ENCODE measurements at regions not wholly inside any gene's neighbourhood (a gene's known extent, or its start where the extent isn't known, plus 50 kb on each side); places are given as distances from the start of the nearest gene placed in this dataset.

DNA sequence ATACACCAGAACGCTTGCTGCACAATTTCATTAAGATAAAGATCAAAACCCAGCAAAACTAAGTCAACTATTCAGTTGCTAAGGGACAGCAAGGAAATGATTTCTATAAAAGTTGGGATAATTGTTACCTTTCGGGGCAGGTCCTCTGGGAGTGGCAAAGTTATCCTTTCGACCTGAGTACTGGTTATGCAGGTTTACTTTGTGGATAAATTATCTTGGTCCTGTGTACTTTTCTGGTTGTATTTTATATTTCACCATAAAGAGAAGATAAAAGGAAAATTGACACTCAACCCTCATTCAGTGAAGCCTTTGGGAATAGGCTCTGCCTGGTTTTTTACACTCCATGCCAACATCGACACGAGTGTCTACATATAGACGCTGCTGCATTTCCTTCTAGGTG is 146.5 kb downstream of the SYK start:
- no peak for DNase-seq

DNA sequence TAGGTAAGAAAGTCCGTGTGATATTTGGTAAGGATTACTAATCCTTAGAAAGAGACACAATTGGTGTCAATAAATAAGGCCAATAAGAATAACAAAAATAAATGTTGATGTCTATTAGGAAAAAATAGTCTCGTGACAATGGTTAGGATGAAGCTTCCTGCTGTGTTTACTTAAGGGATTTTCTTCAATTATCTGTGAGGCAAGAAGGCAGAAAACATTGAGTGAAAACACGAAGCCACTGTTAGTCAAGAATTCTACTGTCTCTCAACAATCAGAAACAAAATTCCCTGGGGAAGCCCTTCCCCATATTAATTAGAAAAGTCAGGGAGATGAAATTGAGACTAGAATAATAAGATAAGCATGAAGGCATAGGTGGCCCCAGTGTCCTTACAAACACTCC is 149.0 kb downstream of the SYK start:
- no peak for DNase-seq

GRCh38 chr9:90953200-90953599 is 151.6 kb downstream of the SYK start:
- no peak for DNase-seq

GRCh38 chr9:90953805-90954204 is 152.2 kb downstream of the SYK start:
- no peak for DNase-seq

GRCh38 chr9:90956026-90956810 is 154.6 kb downstream of the SYK start:
- no peak for DNase-seq

DNA sequence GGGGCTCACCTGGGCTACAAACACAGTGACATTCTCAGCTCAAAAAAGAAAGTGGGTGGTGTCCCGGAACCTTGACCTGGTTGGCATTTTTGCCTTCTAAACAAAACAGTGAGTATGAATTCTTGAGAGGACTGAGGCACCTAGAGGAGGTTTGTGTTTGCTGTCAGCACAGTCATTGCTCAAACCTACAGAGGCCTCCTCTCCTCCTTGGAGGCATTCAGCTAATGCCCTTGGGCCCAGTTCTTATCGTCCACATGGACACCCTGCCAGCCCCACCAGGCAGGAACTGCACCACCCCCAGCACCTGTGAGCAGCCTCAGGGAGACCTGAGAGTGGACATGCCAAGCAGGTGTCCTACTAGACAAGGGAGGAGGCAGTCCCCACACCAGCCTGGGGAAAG is 156.7 kb downstream of the SYK start:
- no peak for DNase-seq

GRCh38 chr9:90960941-90961340 is 159.3 kb downstream of the SYK start:
- no peak for DNase-seq

DNA sequence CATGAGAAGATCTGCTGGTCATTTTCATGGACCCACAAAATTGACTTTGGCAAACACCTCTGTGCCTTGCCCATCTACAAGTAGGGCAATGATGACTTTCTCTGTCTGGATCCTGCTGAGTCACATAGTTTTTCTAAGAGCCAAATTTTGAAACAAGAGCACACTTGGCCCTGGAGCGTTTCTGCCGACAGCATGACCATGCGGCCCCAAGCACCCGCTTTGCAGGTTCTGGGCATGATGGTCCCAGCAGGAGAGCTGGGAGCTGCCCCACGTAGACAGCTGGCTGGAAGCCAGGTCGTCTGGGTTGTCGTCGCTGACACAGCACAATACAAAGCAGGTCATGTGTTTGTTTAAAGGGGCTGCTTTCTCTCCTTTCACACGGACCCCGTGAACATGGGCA is 159.8 kb downstream of the SYK start:
- DNase-seq, result no peak

GRCh38 chr9:90964101-90965020 is 162.7 kb downstream of the SYK start:
- DNase-seq, result no peak

- DNase-seq, result no peak
Measured at GRCh38 chr9:90965226-90966030, 163.8 kb downstream of the SYK start.

- no peak for DNase-seq
Measured at GRCh38 chr9:90966031-90966290, 164.3 kb downstream of the SYK start.

DNA sequence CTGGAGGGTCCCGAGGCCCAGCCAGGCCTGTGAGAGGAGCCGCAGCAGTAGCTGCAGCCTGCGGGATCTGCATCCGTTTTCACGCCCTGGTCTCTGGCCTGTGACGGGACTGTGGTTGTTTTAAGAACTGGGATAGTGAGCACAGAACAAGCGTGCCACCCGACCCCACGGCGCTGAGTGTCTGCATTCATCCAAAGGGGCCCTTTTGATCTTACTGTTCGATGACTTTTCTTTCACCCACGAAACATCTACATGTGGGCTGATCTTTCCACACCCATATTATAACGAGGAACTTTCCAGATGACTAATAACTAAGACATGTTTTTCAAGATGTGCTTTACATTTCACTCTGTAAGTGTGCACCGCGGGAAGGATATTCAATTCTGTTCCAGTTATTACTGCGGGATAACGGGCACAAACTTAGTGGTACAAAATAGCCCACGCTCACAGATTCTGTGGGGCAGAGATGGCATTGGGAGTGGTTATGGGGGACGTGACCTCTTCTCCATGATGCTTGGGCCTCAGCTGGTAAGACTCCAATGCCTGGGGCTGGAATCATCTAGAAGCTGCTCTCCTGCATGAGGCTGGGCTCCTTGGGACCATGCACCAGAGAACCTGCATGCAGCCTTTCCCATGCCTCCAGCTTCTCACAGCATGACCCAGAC is 165.0 kb downstream of the SYK start:
- no peak for DNase-seq

- DNase-seq, result no peak
Measured at GRCh38 chr9:90967145-90967538, 165.5 kb downstream of the SYK start.

DNA sequence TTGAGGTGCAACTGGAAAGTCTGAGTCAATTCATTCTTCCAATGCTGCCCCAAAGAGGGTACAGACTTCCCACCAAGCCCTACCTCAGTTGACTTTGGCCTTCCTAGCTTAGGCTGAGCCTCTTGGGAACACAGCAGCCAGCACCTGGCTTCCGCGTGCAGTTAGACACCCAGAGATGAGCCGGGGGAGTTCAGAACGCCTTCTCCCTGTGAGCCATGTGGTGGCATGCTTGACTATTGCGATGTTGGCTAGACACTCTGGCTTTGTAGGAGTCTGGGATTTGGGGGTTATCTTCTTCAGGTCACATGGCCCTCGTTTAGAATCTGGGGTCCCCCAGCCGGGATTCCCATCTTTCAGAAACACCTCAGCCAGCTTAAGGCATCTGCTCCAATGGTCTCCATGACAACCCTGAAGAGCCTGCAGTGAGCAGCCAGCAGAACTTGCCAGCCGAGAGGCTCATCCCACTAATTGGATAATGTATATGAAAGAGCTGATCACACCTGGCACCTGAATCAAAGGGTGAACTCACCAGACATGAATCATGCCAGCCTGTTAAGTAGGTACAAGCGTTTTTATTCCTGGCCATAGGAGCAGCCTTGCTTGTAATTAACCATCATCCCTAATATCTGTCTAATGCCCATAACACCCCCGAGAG is 167.5 kb downstream of the SYK start:
- DNase-seq, result no peak

DNA sequence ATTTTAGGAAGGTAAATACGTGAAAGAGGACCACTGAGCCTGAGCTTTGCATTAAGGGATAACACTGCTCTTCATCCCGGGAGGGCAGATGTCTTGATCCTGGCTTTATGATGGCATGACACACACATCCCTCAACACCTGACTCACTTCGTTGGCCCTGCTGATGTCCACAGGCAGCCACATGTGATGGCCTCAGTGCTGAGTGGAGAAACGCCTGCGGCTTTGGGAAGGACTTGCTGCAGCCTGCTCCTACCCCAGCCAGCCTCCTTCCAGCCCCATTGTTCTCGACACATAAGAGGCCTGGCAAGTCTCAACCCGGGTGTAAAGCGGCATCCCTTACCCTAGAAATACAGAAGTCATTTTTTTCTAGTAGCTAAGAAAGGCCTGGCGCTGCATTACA is 169.0 kb downstream of the SYK start:
- DNase-seq, result no peak

GRCh38 chr9:90972057-90972456 is 170.4 kb downstream of the SYK start:
- no peak for DNase-seq

DNA sequence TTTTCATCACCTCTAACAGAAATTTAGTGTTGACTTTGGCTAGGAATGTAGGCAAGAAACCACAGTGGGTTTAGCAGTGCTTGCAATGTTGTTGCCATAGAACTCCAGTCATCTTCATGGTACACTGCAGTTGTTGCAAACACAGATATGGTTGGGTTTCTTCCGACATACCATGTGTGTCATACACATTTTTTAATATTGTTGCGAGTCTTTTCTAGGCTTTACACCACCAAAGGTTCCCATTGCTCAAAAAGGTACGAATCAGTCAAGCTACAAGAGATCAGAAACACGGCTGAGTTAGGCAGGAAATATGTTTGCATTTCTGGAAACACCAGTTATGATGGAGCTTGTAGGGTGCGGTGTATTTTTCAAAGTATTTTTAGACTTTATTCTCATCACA is 172.4 kb downstream of the SYK start:
- no peak for DNase-seq

GRCh38 chr9:90974643-90975245 is 173.1 kb downstream of the SYK start:
- no peak for DNase-seq

- DNase-seq, result no peak
Measured at GRCh38 chr9:90975781-90976538, 174.3 kb downstream of the SYK start.

DNA sequence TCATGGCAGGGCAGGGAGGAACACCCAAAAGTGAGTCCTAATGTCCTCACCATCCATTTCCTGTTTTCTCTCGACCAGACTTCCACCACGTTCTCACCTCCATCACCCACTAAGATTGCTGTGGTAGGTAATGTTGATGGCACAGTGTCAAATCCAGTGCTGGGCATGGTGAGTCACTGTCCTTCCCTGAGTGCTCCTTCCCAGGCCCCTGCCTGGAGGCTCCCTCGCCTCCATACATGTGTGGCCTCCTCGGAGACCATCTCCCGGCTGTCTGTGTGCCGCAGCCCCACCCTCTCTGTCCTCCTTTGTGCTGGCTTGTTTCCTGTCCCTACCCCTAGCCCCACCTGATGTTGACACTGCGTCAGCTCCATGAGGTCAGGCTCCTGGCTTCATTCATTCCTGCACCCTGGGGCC is 177.5 kb downstream of the SYK start:
- no peak for DNase-seq

DNA sequence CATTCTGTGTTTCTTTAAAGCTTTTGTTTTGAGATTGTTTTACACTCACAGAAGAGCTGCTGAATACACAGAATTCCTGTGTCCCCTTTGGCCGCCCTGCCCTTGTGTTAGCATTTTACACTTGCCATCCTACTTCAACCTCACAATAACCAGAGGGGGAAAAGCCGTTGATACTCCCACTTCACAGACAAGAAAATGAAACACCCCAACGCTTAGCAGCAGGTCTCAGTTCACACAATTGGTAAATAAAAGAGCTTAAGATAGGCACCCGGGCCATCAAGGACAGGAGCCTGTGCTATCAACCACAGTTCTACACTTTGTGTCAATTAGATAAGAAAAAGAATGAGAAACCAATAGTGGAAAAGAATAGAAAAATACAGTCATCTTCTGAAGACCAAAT is 178.0 kb downstream of the SYK start:
- DNase-seq, result no peak

All from NCI-H2081 treated with DMSO at 0.1 percent for 48 hours (cell line).